ENCODE measurements at regions not wholly inside any gene's neighbourhood (a gene's known extent, or its start where the extent isn't known, plus 50 kb on each side); places are given as distances from the start of the nearest gene placed in this dataset.
"Not testable (repeated sequence)": the region's sequence is repeated elsewhere in the genome, so short reads cannot be mapped to it uniquely, and the experiment has no call there.

DNA sequence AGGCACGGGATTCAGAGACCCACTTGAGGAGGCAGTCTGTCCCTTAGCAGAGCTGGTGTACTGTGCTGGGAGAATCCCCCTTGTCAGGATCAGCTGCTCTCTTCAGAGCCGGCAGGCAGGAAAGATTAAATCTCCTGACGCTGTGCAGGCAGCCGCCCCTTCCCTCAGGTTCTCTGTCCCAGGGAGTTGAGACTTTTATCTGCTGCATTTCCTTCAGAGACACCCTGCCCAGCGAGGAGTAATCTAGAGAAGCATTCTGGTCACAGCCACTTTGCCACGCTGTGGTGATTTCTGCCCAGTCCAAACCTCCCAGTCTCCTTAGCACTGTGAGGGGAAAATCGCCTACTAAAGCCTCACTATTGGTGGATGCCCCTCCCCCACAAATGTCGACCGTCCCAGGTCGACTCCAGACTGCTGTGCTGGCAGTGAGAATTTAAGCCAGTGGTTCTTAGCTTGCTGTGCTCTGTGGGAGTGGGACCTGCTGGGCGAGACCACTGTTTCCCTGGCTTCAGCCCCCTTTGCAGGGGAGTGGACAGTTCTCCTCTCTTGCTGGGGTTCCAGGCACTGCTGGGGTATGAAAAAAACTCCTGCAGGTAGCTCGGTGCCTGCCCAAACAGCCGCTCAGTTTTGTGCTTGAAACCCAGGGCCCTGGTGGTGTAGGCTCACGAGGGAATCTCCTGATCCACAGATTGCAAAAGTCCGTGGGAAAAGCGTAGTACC lies 265.4 kb downstream of the ZWINT start:
- in situ Hi-C loops (cut with HindIII; ENCODE audit: low pct_unique_long_range_greater_than_20kb, low sequenced_read_pairs) = no loop called here
- TF ChIP-seq JUND (IDR thresholded peaks at IDR 0.05; ENCODE audit: low read depth) = no peak
- no peak for DNase-seq (ENCODE audit: low read depth in 1 of 2, low spot score in 1 of 2)

DNA sequence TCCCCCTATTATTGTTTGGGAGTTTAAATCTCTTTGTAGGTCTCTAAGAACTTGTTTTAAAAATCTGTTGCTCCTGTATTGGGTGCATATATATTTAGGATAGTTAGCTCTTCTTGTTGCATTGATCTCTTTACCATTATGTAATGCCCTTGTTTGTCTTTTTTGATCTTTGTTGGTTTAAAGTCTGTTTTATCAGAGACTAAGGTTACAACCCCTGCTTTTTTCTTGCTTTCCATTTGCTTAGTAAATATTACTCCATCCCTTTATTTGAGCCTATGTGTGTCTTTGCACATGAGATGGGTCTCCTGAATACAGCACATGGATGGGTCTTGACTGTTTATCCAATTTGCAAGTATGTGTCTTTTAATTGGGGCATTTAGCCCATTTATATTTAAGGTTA lies 267.4 kb downstream of the ZWINT start:
- in situ Hi-C loops (cut with HindIII; ENCODE audit: low pct_unique_long_range_greater_than_20kb, low sequenced_read_pairs); DNase-seq (ENCODE audit: low read depth in 1 of 2, low spot score in 1 of 2): not testable (repeated sequence)

- no peak for TF ChIP-seq JUND (IDR thresholded peaks at IDR 0.05; ENCODE audit: low read depth)
- no peak for DNase-seq (ENCODE audit: low read depth in 1 of 2, low spot score in 1 of 2)
- in situ Hi-C loops (cut with HindIII; ENCODE audit: low pct_unique_long_range_greater_than_20kb, low sequenced_read_pairs) = no loop called here
Measured at GRCh38 chr10:56091872-56092271, 269.2 kb downstream of the ZWINT start.

- TF ChIP-seq JUND (IDR thresholded peaks at IDR 0.05; ENCODE audit: low read depth) = no peak
- DNase-seq (ENCODE audit: low read depth in 1 of 2, low spot score in 1 of 2) = no peak
- in situ Hi-C loops (cut with HindIII; ENCODE audit: low pct_unique_long_range_greater_than_20kb, low sequenced_read_pairs) = no loop called here
Measured at GRCh38 chr10:56090914-56091540, 270.0 kb downstream of the ZWINT start.

- in situ Hi-C loops (cut with HindIII; ENCODE audit: low pct_unique_long_range_greater_than_20kb, low sequenced_read_pairs) = no loop called here
- DNase-seq (ENCODE audit: low read depth in 1 of 2, low spot score in 1 of 2) = no peak
- no peak for TF ChIP-seq JUND (IDR thresholded peaks at IDR 0.05; ENCODE audit: low read depth)
Measured at GRCh38 chr10:56085406-56086122, 275.5 kb downstream of the ZWINT start.

DNA sequence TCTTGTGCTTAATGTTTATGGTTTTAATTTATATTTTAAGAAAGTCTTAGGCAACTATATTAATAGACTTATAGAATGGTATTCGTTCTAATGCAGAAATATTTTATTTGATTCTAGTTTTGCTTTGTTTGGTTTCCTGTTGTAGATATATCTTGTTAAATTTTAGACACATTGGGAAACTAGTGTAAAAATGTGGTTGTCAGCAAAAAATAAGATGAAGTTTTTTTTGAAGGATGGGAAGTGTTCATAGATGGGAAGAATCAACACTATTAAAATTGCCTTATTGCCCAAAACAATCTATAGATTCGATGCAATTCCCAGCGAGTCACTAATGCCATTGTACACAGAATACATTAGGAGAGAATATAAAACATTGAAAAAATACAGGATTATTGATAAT lies 278.9 kb downstream of the ZWINT start:
- DNase-seq (ENCODE audit: low read depth in 1 of 2, low spot score in 1 of 2) = no peak
- in situ Hi-C loops (cut with HindIII; ENCODE audit: low pct_unique_long_range_greater_than_20kb, low sequenced_read_pairs) = no loop called here
- no peak for TF ChIP-seq JUND (IDR thresholded peaks at IDR 0.05; ENCODE audit: low read depth)

DNA sequence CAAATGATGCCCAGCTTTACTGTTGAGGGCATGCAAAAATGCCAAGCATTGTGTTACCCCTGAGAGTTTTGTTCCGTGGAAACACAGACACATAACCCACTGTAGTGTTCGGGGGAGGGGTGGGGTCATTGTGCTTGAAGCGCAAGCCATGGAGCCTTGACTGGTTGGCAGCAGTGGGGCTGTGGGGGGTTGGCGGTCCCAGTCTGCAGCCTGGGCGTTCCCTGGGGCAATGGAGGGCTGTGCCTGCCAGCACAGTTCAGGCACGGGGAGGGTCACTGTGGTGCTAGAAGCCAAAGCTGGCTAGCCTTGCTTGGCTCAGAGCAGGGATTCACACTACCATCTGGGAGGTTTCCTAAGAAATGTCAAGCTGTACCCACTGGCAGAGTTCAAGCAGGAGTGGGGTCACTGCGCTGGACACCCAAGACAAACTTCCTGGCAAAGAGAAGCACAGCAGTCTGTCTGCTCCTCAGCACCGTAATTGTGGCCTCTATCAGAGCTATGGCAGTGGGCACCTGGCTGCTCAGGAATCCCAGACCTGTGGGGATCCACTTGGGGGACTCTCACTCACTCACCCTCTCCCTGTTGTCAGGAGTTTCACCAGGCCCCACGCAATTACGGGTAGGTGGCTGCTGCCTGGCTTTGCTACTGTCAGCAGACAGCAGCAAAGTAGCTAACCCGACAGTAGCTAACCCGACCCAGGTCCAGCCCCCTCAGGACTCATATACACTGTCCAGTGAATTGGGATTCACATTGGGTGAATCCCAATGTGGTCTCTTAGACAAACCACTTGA lies 292.4 kb downstream of the ZWINT start:
- in situ Hi-C loops (cut with HindIII; ENCODE audit: low pct_unique_long_range_greater_than_20kb, low sequenced_read_pairs) = no loop called here
- no peak for DNase-seq (ENCODE audit: low read depth in 1 of 2, low spot score in 1 of 2)
- no peak for TF ChIP-seq JUND (IDR thresholded peaks at IDR 0.05; ENCODE audit: low read depth)

- no peak for DNase-seq (ENCODE audit: low read depth in 1 of 2, low spot score in 1 of 2)
- in situ Hi-C loops (cut with HindIII; ENCODE audit: low pct_unique_long_range_greater_than_20kb, low sequenced_read_pairs) = no loop called here
- no peak for TF ChIP-seq JUND (IDR thresholded peaks at IDR 0.05; ENCODE audit: low read depth)
Measured at GRCh38 chr10:56068040-56068439, 293.0 kb downstream of the ZWINT start.

DNA sequence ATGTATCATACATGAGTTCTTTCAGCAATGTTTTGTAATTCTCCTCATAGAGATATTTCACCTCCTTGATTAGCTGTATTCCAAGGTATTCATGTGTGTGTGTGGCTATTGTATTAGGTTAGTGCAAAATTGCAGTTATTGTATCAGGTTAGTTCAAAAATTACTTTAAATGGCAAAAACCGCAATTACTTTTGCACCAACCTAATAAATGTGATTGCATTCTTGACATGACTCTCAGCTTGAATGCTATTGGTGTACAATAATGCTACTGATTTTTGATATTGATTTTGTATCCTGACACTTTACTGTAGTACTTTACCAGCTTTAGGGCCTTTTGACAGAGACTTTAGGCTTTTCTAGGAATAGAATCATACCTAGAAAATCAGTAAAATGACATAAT lies 297.4 kb downstream of the ZWINT start:
- no peak for TF ChIP-seq JUND (IDR thresholded peaks at IDR 0.05; ENCODE audit: low read depth)
- no peak for DNase-seq (ENCODE audit: low read depth in 1 of 2, low spot score in 1 of 2)
- in situ Hi-C loops (cut with HindIII; ENCODE audit: low pct_unique_long_range_greater_than_20kb, low sequenced_read_pairs) = no loop called here

DNA sequence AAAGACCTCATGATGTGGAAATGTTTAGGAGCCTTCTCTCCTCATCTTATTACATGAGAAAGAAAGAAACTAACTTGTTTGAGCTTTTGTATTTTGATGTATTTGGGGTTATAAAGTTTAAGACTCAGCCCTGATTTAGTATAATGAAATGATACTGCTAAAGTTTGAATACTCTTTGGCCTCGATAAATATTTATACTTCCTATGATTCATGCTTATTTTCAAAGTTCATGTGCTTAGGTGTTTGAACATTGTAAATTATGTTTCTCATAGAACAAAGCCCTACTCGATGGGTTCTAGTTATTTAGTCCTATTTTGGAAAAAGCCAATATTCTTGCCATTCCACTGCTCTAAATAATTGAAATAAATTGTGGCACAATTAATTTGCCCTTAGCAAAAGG lies 303.2 kb downstream of the ZWINT start:
- TF ChIP-seq JUND (IDR thresholded peaks at IDR 0.05; ENCODE audit: low read depth) = no peak
- DNase-seq (ENCODE audit: low read depth in 1 of 2, low spot score in 1 of 2) = no peak
- in situ Hi-C loops (cut with HindIII; ENCODE audit: low pct_unique_long_range_greater_than_20kb, low sequenced_read_pairs) = no loop called here

GRCh38 chr10:56035489-56035888 lies 325.6 kb downstream of the ZWINT start:
- peak in 1 of 2 experiments; percentile 50 for DNase-seq (ENCODE audit: low read depth in 1 of 2, low spot score in 1 of 2)
- no peak for TF ChIP-seq JUND (IDR thresholded peaks at IDR 0.05; ENCODE audit: low read depth)
- in situ Hi-C loops (cut with HindIII; ENCODE audit: low pct_unique_long_range_greater_than_20kb, low sequenced_read_pairs) = no loop called here

DNA sequence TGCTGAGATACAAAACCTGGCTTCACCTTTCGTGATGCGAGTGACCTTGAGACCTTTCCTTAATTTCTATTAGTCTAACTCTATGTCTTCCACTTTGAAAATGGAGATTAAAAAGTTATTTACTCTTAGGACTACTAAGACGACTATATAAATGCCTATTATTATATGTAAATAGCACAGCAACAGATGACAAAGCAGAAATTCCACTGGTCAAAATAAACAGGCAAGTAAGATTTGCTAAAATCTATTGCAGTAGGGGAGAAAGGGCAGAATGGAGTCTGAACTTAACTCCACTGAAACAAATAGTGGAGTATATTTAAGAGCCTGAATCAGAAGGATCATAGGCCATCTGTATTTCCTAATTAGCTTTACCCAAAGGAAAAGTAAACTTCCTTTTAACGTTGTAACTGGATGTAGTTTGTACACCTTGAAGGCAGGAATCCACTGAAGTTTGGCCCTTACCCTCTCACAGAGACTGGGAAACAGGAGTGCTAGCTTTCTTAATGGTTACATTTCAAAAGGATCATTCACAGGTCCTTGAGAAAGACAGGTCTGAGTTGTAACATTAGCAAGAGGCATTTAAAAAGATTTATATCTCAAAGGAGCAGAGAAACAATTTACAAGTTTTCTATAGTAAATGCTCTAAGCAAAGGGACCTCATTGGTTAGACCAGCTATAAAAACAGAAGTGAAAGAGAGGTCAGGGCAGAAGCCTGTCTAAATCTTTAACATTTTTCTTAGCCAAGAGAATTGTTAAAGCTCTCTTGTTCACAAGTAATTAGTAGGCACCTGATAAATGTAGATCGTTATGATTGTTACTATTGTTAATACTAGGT lies 332.5 kb downstream of the ZWINT start:
- DNase-seq (ENCODE audit: low read depth in 1 of 2, low spot score in 1 of 2) = peak in 1 of 2 experiments; percentile 7
- TF ChIP-seq JUND (IDR thresholded peaks at IDR 0.05; ENCODE audit: low read depth) = no peak
- in situ Hi-C loops (cut with HindIII; ENCODE audit: low pct_unique_long_range_greater_than_20kb, low sequenced_read_pairs) = no loop called here
